ENCODE measurements at regions not wholly inside any gene's neighbourhood (a gene's known extent, or its start where the extent isn't known, plus 50 kb on each side); places are given as distances from the start of the nearest gene placed in this dataset.
"Not testable (repeated sequence)": the region's sequence is repeated elsewhere in the genome, so short reads cannot be mapped to it uniquely, and the experiment has no call there.

DNA sequence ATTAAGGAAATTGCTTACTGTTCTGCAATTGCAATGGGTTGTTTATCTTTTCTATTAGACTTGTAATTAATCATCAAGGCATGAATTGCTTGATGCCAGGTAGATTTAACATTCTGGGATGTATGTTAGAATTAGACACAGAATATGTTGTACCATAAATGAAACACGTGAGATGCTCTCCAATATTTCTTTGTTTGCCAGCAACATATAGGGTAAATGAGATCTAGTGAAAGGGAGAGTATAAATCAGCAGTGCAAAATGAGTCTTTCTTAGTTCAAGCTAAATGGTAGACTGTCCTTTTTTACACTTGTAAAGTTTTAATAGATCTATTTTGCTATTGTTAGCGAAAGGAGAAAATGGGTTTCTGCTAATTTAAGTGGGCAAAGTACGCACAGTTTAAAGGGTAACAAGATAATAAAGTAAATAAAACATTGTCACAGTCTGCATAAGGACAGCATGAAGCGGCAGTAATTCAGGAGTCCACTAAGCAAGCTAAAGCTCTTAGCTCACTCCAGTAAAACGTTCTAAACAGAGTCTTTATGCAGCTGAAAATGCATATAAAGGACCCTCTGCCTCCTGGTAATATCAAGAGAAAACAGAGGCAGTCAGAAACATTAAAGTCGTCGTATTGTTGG, 1137.1 kb downstream of the OLFM4 start:
- no peak for DNase-seq

DNA sequence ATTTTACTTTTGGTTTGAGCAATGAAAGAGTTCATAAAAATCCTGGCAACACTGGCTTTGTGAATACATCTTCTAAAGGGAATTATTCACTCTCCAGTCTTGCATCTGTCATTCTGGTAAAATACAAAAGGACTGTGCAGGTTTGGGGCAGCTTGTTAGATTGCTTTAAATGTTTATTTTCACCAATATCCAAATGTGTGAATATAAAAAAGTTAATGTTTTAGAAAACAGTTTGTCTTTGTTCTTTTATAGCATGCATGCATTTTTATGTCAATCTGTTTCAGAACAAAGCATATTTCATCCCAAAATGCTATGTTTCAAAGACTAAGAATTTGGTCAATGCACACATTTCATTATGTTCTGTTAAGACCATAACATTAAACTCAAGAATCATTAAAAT, 1145.4 kb downstream of the OLFM4 start:
- no peak for DNase-seq

GRCh38 chr13:54175466-54175865, 1146.9 kb downstream of the OLFM4 start:
- DNase-seq, result no peak

GRCh38 chr13:54177466-54177865, 1148.9 kb downstream of the OLFM4 start:
- DNase-seq, result no peak

GRCh38 chr13:54183166-54183565, 1154.6 kb downstream of the OLFM4 start:
- no peak for DNase-seq

- DNase-seq, result no peak
Measured at GRCh38 chr13:54183728-54184127, 1155.1 kb downstream of the OLFM4 start.

- no peak for DNase-seq
Measured at GRCh38 chr13:54184576-54184975, 1156.0 kb downstream of the OLFM4 start.

DNA sequence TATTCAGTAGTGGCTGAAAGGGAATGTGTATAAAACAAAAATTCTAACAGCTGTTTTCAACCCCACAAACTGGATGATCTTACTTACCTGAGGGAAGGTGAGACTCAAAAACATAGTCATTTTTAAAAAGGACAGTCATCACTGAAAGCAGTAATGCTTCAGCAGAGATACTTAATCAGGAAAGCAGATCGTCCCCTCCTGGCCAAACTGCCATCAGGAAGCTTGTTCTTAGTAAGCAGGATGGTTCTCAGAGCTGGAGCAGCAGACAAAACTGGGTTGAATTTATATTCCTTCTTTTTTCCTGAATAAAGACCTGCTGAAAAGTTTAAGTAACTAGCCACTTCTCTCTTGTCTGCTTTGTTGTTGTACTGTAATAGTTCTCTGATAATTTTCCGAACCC, 1156.5 kb downstream of the OLFM4 start:
- no peak for DNase-seq

GRCh38 chr13:54185785-54186184, 1157.2 kb downstream of the OLFM4 start:
- DNase-seq, result no peak

- no peak for DNase-seq
Measured at GRCh38 chr13:54187461-54187860, 1158.8 kb downstream of the OLFM4 start.

DNA sequence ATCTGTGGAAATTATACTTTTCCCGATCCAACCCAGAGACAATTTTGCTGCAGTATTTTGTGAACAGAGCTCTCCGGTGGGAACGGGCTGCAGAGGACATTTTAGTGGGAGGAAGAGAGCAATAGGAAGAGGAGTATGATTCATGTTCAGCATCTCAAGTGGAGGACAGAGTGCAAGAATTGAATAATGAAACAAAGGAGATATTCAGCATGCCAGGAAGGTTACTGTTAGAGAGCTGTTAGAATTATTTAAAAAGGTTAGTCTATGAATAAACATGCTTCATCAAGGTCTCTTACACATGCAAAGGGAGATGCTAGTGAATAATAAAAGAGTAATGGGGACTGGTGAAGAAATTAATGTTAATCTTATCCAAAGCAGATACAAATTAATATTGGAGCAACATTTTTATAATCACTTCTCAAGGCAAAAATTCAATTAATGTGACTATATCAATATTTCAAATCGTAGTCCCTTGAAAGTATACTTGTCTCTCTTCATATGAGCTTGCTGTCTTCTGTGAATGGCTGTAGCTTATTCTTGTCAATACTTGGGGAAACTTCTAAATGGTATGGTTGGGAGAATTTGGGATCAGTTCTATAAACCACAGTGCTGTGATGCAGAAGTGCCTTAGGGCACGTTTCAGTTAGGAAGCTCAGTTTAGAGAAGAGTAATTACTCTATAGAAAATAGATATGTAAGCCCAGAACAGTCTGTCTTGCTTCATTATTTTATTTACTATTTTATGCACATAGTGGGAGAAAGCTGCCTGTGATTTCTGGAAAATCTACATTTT, 1165.8 kb downstream of the OLFM4 start:
- no peak for DNase-seq

DNA sequence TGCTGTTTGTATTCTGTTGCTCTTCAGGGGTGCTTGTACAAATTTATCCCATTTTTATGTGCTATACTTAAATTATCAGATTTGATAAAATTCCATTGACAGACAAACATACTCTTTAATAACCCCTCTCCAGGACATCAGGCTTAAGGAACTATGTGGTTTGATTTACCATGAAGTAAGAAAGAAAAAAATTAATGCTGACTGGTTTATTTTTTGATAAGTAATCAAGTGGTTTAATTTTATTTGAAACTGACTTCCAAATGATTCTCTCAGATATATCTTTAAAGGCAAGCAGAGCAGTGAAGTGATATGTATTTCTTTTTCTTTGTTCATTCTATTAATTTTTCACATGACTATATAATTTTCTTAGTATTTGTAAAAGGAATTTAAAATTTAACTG, 1168.1 kb downstream of the OLFM4 start:
- DNase-seq, result no peak

- no peak for DNase-seq
Measured at GRCh38 chr13:54198911-54199310, 1170.3 kb downstream of the OLFM4 start.

DNA sequence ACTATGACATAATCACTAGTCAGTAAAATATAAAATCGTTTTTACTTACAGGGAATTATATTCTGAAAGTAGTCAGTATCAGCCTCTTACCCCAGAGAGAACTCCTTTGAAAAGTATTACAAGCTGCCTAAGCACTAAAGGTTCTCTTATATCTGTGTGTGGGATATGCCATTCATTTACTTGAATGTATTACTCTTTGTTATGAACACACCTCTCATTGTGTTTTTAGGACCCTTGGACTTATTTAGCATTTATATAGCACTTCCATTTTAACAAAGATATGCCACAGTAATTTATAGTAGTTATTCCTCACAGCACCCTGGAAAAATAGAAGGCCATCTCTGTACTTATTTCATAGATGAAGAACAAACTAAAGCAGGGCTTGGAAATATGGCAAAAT, 1178.0 kb downstream of the OLFM4 start:
- DNase-seq, result no peak

DNA sequence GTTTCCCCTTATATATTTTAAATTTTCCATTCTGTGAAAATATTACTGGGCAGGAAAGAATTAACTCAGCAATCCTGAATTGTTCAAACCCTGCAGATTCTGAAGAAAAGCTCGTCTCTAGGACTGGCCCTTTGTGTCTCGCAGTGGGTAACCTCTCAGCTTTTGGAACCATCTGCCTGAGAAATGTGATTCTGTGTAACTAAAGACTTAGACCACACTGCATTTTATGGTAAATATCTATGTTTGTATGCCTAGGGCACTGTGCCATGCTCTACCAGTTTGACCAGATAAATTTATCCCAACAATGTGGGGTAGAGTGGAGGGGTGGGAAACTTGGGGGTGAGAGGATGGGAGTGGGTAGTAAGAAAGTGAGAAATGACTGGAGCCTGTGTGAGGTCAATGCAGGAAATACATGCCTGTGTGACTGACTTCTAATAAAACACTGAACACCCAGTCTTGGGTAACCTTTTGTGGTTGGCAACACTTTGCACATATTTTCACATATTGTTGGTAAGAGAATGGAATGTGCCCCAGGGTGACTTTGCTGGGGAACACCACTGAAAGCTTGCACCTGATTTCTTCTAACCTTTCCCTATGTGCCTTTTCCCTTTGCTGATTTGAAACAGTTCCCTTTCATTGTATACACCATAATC, 1181.9 kb downstream of the OLFM4 start:
- DNase-seq, result no peak

GRCh38 chr13:54216221-54216620, 1187.6 kb downstream of the OLFM4 start:
- no peak for DNase-seq

DNA sequence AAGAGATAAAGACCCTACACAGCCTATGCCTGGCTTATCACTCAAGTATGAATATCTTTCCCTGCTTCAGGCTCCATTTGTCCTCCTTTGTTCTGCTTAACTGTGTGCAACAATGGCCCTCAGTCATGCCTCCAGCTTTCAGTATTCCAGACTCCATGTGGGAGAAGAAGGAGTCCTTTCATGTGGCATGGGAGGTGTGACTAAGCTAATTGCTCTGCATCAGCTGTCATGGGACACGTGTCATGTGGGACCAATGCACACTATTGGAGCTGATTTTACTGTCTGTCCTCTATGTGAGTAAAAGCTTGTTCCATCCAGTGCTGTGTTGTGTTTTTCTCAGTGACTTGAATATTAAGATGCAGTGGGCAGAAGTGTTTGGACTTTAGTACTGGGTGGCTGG, 1198.3 kb downstream of the OLFM4 start:
- no peak for DNase-seq

DNA sequence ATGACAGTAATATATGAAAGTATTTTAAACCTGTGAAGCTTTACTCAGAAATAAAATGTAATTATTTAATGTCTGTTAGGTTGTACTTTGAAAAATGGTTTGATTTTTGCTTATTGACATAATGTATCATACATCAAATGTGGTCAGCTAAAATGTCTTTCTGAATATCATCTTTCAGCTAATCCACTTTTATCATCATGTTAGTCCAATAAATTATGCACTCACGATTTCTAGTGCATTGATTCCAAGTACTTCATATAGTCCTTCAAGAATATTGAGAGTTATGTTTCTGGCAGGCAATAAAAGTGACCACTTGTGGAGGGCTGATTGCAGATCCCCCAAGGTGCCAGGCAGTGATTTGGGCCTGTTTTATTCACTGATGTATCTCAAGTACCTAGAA, 1204.1 kb downstream of the OLFM4 start:
- no peak for DNase-seq

GRCh38 chr13:54234607-54235006, 1206.0 kb downstream of the OLFM4 start:
- DNase-seq, result no peak

GRCh38 chr13:54241719-54242118, 1213.1 kb downstream of the OLFM4 start:
- DNase-seq, result no peak

DNA sequence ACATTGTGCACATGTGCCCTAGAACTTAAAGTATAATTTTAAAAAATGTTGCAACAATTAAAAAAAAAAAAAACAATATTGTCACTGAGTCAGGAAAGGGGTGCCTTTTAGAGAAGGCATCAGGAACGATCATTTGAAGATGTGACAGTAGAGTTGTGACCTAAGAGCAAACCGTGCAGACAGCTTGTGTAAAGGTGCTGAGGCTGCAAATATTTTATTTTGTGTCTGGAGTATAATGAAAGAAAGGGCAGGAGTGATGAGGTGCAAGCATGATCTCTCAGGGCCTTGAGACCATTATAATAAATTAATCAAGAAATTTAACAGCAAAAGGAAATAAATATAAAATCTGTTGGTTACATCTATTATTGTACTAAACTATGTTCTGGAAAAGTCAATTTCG, 1219.7 kb downstream of the OLFM4 start:
- no peak for DNase-seq

- DNase-seq, result no peak
Measured at GRCh38 chr13:54261856-54262255, 1233.2 kb downstream of the OLFM4 start.

DNA sequence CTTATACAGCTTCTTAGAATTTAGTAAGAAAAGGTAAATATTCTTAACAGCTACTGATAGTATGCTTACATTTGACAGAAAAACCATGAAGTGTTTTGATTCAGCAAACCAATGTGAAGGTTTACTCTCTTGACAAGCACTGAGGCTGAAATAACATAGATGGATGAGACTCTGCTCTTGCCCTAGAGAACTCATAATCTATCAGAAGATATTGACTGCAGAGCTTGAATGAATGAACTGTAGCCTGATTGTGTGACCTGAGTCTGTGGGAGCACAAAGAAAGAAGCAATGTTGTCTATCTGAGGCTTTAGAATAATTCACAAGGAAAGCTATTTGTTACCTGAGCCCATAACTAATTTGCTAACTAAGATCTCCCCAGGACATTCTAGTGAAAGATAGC, 1235.3 kb downstream of the OLFM4 start:
- no peak for DNase-seq

DNA sequence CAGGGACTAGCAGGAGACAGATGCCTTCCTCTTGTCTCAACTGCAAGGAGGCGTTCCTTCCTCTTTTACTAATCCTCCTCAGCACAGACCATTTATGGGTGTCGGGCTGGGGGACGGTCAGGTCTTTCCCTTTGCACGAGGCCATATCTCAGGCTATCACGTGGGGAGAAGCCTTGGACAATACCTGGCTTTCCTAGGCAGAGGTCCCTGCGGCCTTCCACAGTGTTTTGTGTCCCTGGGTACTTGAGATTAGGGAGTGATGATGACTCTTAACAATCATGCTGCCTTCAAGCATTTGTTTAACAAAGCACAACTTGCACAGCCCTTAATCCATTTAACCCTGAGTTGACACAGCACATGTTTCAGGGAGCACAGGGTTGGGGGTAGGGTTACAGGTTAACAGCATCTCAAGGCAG, 1238.6 kb downstream of the OLFM4 start:
- not testable (repeated sequence) for DNase-seq
